Psoas muscle (tissue), 7 donors: ENCODE measurements at regions not wholly inside any gene's neighbourhood (a gene's known extent, or its start where the extent isn't known, plus 50 kb on each side); places are given as distances from the start of the nearest gene placed in this dataset.

Source experiments
- ATAC-seq, 4 donors: fragments of 200-7000 bp; cut with Tn5 transposase; one replicate each; pipeline ENCODE4 v1.9.1; 2020; ENCODE audit warnings: moderate library complexity in 3 of 4, mild to moderate bottlenecking in 2 of 4
- DNase-seq, 2 donors: peaks; one replicate each; pipeline ENCODE4 v3.0.0-alpha.2; 2020
- H3K27ac ChIP-seq: fragments of 200-600 bp; one replicate; pipeline ENCODE4 v1.8.0; 2022
- H3K27me3 ChIP-seq, 3 donors: fragments of 200-600 bp in 1 of 3; one replicate each; pipeline versions ENCODE4 v1.6.1 to v1.8.0; 2013 to 2022; ENCODE audit warnings: low read length in 2 of 3, mild to moderate bottlenecking in 2 of 3, moderate library complexity in 1 of 3; ENCODE audit not compliant: insufficient read depth in 3 of 3
- H3K36me3 ChIP-seq, 2 donors: fragments of 200-600 bp in 1 of 2; one replicate each; pipeline versions ENCODE4 v1.6.1 to v1.8.0; 2013 to 2022; ENCODE audit warnings: low read depth in 1 of 2, mild to moderate bottlenecking in 1 of 2, moderate library complexity in 1 of 2; ENCODE audit not compliant: insufficient read depth in 1 of 2
- H3K4me1 ChIP-seq: fragments of 200-600 bp; one replicate; pipeline ENCODE4 v1.8.0; 2022
- H3K4me3 ChIP-seq: fragments of 200-600 bp; one replicate; pipeline ENCODE4 v1.8.0; 2022; ENCODE audit warnings: mild to moderate bottlenecking
- H3K9me3 ChIP-seq: fragments of 200-600 bp; one replicate; pipeline ENCODE4 v1.8.0; 2022
- WGBS, 3 donors: extraction: QIAGEN DNeasy Blood & Tissue Kit; methylation state at CpG; one replicate each; pipeline versions ENCODE4 v1.1.6 to v1.1.7; 2013; 5-methylcytosine and 5-hydroxymethylcytosine counted together
- intact Hi-C, 2 donors: fragments of 100-400 bp; cut with DNase I; formaldehyde crosslinking; loops; one replicate each; pipeline versions ENCODE4 v1.11.0 to v1.14.2; 2022
- TF ChIP-seq, protein P1 (sequence below): fragments of 200-600 bp; IDR thresholded peaks from one replicate; pipeline ENCODE4 v1.8.0; 2022; ENCODE audit warnings: antibody characterized with exemption
- donor health status: healthy with polysubstance abuse.
- donor health status: DM: no; HTN: no; CAD: no; lungs with moderate emphysema.
- donor health status: Bipolar disorder and iron deficiency.
- donor health status: healthy.
- donor health status: DM: yes; HTN: yes; CAD: no.
- donor health status: DM: no; HTN: no; CAD: no.
- donor health status: DM: yes; HTN: yes; CAD: no.

DNA sequence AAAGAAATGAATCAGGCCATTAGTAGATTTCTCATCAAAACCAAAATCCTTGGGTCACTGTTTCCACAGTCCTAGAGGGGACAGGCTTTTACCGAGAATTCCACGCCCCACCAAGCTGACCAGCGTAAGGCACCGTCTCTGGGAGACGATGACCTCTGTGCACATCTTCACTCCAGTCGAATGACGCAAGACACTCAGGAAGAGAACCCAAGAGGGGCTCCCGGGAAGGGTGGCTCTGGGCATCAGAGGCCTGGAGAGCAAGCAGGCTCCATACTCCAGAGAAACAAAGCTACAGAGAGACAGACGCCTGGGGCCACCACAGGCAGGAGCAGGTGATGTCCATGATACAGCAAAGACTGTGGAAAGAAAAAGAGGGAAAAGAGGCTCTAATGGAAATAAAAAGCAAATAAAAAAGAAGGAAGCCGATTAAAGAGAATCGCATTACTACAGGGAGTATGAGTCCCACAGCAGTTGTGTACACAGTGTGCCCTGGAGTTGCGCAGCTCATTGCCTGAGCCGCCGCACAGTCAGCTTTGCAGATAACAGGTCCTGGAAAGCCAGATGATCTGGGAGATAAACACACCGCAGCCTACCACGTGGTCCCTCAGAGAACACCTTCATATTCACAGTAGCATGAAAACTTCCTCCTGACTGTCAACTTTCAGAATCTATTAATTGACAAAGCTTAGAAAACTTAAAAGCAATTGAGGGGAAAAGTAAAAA is 572.7 kb upstream of the SALL3 start:
- WGBS, 3 donors: 82 to 88% (median 84%) methylated on average over 16 of the region's 16 CpGs
- TF ChIP-seq, protein P1, sequence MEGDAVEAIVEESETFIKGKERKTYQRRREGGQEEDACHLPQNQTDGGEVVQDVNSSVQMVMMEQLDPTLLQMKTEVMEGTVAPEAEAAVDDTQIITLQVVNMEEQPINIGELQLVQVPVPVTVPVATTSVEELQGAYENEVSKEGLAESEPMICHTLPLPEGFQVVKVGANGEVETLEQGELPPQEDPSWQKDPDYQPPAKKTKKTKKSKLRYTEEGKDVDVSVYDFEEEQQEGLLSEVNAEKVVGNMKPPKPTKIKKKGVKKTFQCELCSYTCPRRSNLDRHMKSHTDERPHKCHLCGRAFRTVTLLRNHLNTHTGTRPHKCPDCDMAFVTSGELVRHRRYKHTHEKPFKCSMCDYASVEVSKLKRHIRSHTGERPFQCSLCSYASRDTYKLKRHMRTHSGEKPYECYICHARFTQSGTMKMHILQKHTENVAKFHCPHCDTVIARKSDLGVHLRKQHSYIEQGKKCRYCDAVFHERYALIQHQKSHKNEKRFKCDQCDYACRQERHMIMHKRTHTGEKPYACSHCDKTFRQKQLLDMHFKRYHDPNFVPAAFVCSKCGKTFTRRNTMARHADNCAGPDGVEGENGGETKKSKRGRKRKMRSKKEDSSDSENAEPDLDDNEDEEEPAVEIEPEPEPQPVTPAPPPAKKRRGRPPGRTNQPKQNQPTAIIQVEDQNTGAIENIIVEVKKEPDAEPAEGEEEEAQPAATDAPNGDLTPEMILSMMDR: no peak
- no peaks in the 10 kb centered on the region for H3K36me3 ChIP-seq
- no peak for ATAC-seq
- DNase-seq: no peak
- H3K4me1 ChIP-seq: no peaks in the 10 kb centered on the region
- H3K27me3 ChIP-seq: peaks cover 0 to 4% (median 0%) of the 10 kb centered on the region in 3 donors
- no peak overlapping the region for H3K27ac ChIP-seq
- intact Hi-C loops: no loop called here
- H3K9me3 ChIP-seq: no peaks in the 10 kb centered on the region
- no peak overlapping the region for H3K4me3 ChIP-seq

DNA sequence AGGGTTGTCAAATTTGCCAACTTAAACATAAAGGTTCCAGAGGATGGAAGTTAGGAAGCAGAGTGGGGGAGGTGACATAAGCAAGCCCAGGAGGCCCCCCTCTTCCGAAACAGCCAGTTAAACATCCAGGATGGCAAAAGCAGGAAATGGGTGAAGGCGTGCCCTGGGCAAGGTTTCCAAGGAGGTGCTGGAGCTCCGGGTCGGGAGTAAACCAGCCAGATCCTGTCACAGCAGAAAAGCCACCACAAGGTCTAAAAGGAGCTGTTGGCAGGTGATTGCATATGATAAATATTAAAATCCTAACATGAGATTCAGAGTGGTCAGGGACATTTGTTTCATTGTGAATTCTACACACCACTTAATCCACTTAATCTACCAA is 572.2 kb upstream of the SALL3 start:
- intact Hi-C loops: no loop called here
- no peak overlapping the region for H3K4me3 ChIP-seq
- DNase-seq (no peak), ATAC-seq (no peak)
- H3K36me3 ChIP-seq: no peaks in the 10 kb centered on the region
- H3K9me3 ChIP-seq: no peaks in the 10 kb centered on the region
- H3K27ac ChIP-seq: no peak overlapping the region
- 31 to 39% (median 35%) methylated on average over 4 of the region's 4 CpGs for WGBS, 3 donors
- H3K27me3 ChIP-seq: no peaks in the 10 kb centered on the region
- H3K4me1 ChIP-seq: no peaks in the 10 kb centered on the region
- TF ChIP-seq, protein P1: no peak

DNA sequence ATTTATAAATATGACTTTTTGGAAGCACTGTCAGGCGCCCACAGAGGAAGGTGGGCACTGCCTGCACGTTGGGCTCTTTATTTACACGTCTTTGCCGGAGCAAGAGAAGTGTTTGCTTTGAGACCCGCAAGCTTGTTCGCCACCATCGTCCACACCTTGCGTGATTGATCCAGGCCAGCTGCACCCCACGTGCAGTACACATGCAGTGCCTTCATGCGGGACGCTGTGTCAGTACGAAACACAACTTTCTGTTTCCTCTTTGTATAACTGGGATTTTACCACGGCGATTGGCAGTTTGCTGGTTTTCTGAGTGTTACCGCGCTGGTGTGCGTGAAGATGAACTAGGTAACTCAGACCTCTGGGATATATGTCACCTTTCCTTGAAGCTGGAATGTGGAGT is 571.0 kb upstream of the SALL3 start:
- intact Hi-C loops: no loop called here
- Histone ChIP-seq H3K27ac (no peak overlapping the region), H3K27me3 (no peaks in the 10 kb centered on the region), H3K4me3 (no peak overlapping the region), H3K36me3 (no peaks in the 10 kb centered on the region), H3K4me1 (no peaks in the 10 kb centered on the region), H3K9me3 (no peaks in the 10 kb centered on the region)
- TF ChIP-seq, protein P1: no peak
- ATAC-seq (no peak), DNase-seq (no peak)
- 79 to 83% (median 80%) methylated on average over 17 of the region's 17 CpGs for WGBS, 3 donors

DNA sequence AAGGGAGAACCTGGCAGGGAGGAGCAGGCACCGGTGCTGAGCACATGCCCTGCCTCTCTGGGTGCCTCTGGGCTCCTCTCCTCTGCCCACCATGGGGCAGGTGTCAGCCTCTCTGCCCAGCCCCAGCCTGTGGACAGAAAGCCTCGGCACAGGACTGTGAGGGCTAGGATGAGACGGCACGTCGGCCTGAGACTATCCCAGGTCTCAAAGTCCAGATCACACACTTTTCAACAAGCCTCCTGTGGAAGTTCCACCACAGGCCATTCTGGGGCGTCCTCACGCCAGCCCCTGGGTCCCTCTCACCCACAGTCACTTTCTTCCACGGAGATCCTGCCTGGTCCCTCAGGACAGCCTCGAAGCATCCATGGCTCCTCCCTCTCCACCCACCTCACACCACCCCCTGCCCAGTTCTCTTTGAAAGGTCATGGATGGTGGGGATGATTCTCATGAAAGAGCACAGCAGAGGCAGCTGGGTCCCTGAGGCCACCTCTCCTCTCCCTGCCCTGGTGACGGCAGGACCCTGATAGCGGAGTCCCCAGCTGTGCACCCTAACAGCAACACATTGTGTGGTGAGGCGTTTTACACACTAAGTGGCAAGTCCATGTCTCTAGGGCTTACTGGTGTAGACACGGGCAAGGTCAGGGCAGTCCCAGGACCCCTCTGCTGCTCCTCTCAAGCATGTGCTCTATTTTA is 569.4 kb upstream of the SALL3 start:
- TF ChIP-seq, protein P1: no peak
- intact Hi-C loops: no loop called here
- H3K27me3 ChIP-seq: no peaks in the 10 kb centered on the region
- ATAC-seq: no peak
- H3K36me3 ChIP-seq: no peaks in the 10 kb centered on the region
- H3K9me3 ChIP-seq: no peaks in the 10 kb centered on the region
- H3K4me1 ChIP-seq: no peaks in the 10 kb centered on the region
- WGBS, 3 donors: 76 to 80% (median 78%) methylated on average over 12 to 13 of the region's 13 CpGs
- H3K27ac ChIP-seq: no peak overlapping the region
- no peak for DNase-seq
- H3K4me3 ChIP-seq: no peak overlapping the region
